ENCODE measurements at regions not wholly inside any gene's neighbourhood (a gene's known extent, or its start where the extent isn't known, plus 50 kb on each side); places are given as distances from the start of the nearest gene placed in this dataset.

DNA sequence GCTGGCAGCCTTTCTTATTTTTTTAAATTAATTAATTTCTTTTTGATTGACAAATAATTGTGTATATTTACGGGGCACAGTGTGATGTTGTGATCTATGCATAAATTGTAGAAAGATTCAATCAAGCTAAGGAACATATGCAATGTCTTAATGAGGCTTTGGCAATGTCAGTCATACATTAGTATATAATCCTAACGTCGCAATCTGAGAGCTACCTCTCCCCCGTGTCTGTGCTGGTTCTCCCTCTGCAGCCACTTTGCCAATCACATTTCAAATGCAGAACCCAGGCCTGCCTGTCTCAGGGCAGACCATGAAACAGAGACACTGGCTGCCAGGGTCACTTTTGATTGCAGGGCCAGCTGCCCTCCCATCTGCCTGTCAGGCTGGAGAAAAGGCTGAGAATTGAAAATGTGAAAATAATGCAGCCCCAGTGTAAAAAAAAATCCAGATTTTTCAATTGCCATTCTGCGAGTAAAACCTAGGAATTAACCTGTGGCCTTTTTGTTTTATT lies 56.3 kb downstream of the SLC24A2 start:
- no peak for DNase-seq

DNA sequence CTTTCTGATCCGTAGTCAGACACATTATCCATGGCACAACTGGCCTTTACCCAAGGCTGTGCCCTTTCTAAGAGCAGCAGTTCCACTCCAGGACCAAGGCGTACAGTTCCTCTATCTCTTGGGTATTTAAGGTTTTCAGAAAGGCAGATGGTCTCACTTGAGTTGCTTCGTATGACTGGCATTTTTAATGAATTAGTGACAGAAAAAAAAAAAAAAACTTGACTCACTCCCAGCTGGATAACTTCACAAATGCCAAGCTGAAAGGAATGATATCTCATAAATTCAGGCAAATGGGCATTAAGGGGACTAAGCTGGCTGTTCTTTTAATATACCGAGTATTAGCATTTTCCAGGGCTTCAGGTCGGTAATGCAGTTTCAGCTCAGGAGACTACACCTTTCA lies 60.7 kb downstream of the SLC24A2 start:
- no peak for DNase-seq

DNA sequence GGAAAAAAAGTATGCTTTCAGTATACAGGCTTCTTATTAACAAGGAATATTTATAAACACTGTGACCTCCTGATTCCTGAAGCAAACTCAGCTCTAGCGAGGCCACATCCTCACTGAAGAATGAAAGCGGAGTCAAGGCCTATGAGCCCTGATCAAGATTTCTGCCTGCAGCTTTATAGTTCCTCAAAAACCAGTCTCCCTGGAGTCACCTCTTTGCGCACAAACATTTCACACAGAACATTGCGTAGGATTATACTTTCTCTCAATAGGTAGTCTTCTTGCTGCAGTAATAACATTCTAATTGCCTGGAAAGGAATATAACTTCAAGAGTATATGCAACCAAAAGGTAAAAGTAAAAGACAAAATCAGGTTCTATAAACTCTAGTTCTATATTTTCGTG lies 62.9 kb downstream of the SLC24A2 start:
- DNase-seq, result no peak

DNA sequence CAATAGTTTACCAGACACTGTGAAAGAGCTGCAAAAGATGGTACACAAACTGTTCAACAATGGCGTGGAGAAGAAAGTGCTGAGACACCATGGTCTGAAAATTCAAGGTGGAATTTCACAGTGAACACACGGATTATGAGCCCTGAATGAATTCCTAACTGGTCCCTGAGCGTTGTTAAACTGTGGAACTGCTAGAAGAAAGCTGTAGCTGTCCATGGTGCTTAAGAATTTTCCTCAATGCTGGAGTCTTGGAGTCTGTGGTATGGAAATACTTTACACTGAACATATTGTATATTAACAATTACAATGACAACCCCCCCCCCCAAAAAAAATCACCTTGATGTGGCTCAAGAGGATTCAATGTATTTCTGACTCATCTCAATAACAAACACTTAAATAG lies 68.5 kb downstream of the SLC24A2 start:
- no peak for DNase-seq

DNA sequence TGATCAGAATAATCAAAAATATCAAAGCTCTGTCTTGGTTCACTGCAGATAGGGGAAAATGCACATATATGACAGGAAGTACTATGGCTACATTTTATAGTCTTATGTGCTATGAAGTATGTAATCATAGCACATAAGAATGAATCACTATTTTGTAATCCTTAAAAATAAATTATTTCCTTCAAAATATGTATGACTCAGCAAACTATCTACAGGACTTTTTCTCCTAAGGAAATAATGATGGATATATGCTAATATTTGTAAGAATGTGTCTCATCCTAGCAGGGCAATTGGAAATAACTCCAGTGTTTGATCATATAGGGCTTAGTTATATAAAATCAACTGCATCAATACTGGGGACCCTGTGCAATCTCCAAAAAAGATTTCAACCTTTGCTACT lies 85.1 kb downstream of the SLC24A2 start:
- DNase-seq, result no peak

DNA sequence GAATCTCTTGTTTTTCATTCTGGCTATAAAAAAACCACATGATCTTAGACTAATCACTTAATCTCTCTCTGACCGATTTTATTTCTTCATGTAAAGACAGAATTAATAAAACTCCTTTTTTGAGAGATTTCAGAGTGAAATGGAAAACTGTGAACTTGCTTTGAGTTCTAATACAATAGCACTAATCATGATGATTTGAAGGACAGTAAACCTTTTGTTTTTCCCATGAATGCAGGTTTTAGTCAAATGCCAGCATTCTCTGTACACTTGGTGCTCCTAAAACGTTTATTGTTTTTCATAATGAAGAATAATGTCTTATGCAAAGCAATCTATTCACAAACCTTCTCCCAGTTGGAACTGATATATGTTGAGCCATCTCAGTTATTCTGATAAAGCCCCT lies 86.8 kb downstream of the SLC24A2 start:
- no peak for DNase-seq

DNA sequence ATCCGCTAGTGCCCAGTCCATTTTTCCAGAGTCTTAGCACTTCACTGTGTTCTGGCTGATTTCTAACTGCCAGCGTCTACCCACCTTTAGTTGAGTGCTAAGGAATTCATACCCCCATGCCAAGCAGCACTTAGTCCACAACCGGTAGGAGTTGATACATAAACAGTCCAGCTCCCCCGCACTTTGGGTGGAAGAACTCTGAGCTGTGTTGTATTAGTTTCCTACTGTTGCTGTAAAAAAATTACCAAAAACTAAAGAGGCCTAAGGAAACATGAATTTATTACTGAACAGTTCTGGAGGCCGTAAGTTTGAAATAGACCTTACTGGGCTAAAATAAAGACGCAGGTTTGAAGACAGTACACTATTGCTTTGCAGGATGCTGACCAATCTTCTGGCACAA lies 87.6 kb downstream of the SLC24A2 start:
- DNase-seq, result no peak

DNA sequence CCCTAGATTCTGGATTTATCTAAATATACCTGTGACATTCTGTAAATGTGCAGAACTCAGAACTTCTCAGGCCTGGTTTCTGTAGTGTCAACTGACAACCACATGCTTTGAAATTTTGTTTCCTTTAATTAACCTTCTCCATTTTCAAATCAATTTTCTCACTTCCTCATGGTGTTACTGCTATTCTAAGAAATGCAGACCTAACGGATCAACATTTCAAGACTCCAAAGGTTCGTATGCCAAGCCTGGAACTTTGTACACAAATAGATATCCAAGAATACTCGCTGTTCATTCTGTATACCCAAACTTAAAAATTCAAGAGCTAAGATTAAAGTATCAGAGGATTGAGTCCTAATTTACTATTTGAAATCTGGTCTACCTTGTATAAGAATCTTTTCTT lies 88.1 kb downstream of the SLC24A2 start:
- no peak for DNase-seq

DNA sequence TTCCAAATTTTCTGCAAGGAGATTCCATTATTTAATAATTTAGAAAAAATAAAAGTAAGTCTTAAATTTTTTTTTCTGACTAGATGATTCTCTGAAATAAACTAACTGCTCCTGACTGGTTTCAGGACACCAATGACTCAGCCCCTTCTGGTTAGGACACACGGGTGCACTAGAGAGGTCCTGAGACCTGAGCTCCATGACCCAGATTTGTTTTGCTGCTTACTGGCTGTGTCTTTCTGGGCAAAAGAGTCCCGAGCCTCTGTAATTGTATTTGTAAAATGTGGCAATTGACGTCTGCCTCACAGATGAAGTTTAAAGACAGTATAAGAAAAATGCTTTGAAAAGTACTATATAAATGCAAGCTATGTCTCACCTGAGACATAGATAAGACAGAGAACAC lies 89.1 kb downstream of the SLC24A2 start:
- no peak for DNase-seq

DNA sequence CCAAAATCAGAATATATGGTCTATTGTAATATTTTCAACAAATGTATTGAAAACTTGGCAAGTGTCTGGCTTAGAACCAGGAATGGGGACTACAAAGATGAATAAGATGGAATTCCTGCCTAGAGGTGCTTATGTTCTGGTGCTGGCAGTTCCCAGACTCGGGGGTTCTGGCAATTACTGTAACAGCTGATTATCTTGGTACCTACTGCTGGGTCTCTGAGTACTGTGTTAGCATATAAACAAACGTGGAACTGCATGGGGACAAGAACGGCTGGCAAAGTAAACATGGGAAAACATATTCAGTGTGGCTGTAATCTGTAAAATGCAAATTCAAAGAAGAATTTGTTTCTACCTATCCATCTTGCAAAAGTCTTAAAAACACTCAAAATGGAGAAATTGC lies 89.9 kb downstream of the SLC24A2 start:
- DNase-seq, result no peak

DNA sequence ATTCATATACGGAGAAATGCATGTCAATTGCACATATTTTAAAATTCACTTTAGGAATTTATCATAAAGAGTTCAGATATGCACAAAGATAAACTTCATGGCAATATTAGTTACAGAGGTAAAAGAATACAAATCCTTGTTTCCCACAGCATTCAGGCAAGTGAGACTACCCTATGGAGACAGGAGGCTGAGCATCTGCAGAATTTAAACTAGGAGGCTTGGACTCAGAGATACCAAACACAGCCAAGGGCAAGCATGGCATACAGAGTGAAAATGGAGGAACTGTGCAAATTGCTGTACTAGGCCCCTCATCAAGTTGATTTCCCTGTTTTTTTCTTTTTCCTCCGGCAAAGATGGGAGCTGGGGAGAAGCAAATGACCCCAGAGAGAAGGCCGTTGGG lies 94.2 kb downstream of the SLC24A2 start:
- no peak for DNase-seq

DNA sequence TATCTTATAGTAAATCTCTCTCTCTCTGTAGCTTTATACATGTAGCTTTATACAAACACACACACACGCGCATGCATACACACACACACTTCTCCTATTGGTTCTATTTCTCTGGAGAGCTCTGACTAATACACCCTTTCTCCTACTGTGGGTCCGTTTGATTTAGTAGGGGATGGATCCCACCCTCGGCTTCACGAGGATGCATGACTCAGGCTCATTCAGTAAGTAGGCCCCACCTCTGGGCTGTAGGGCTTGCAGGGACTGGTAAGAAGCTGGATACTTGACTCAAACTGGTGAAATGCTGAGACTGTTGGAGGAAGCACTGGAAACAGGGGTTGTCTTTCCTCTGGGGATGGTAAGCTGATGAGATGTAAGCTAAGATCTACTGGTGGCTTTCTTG lies 98.7 kb downstream of the SLC24A2 start:
- DNase-seq, result no peak

DNA sequence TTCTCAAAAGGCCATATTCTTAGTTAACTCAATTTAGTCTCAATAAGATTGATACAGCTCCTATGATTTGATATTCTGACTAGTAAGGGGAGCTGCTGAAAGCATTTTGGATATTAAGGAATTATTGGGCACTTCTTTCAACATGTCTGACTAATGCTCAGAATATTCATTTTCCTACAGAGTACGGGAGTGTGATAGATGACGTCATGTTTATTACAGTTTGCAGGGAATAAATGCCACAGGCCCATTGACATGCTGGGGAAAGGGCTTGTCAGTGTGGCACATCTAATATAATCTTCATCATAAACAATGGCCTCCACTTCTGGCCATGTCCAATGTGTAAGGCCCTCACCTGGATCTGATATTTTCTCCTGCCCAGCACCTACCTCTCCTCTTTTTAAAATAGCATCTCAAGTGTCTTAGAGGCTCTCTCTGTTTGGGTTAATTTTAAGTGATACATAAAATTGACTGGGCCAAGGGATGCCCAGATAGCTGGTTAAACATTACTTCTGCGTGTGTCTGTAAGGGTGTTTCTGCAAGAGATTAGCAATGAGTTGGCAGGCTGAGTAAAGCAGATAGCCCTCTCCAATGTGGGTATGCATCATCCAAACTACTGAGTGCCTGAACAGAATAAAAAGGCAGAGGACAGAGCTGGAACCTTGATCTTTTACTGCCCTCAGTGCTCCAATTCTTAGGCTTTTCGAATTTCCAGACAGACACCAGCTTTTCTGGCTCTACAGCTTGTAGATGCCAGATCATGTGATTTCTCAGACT lies 99.3 kb downstream of the SLC24A2 start:
- DNase-seq, result no peak

DNA sequence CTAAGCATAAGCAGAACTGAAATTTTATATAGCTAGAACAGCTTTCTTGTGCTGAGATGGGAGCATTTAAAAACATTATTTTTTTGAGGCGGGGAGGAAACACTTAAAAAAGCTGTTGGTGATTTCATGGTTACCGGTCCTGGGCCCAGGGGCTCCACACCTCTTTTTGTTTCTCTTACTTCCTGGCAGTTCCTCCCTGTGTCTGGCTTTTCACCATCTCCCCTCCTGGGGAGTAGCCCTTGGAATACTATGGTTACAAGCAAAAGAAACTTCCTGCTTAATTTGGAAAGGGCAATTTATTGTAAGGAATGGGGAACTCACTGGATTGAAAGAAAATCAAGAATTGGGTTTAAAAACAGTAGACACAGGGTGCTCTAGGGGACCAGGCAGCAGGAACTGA lies 105.1 kb downstream of the SLC24A2 start:
- DNase-seq, result no peak

DNA sequence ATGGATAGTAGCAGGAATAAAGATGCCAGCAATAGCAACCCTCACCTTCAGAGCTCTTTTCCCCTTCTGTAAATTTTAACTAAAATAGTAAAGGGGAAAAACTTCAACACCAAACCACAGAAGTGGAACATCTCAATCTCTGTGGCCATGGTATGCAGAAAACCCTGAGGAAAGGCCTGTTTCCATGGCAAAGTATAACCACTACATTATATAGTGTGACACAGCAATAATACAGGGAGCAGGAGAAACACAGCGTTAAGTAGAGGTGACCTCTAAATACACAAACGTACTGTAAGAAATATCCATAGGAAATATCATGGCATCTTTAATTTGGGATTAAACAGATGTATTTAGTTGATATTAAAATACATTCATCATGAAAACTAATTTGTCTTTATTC lies 106.4 kb downstream of the SLC24A2 start:
- DNase-seq, result no peak

DNA sequence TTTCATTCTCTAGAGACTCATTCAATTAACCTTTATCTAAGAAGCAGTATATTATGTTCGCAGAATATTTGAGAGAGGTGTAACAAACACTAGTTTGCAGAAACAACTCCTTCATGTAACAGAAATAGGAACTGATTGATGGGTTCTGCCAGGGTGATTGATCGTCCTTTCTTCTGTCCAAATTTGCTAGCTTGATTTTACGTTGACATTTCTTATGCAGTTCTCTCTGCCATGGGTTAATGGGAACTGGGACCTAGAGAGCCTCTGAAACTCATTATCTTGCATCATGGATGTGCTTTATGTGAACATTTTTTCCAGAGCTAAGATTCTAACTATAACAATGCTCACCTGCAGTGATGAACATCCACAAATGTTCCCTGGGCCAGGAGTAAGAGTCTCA lies 107.0 kb downstream of the SLC24A2 start:
- no peak for DNase-seq

DNA sequence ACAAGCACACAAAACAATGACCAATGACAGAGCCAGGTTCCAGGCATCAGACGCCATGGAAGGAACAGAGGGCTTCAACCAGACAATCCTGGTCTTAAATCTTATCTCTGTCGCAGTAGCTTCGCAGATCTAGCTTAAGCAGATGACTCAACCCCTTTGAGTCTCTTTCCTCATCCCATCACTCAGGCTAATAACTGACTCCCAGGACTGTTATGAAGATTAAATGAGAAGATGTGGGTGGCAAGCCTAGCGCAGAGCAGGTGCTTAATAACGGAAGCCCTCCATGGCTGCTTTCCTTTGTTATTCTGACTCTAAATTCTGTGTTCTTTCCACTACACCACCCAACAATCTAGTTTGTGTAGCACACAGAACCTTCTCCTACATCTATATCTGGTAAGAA lies 110.9 kb downstream of the SLC24A2 start:
- DNase-seq, result no peak

DNA sequence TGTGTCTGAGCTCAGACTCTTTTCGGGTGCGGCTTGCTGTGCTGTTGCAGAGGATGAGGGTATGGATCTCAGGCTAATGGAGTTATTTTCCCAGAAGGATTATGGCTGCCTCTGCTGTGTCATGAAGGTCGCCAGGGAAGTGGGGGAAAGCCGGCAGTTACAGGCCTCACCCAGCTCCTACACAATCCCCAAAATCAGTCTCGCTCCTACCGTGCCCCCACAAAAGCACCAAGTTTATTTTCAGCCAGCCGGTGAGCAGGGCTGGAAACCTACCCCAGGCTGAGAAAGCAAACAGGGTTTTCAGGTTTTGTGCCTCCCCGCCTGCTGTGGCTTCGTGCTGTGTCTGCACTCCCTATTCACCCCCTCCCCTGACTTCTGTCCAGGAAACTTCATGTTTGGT lies 113.3 kb downstream of the SLC24A2 start:
- no peak for DNase-seq

DNA sequence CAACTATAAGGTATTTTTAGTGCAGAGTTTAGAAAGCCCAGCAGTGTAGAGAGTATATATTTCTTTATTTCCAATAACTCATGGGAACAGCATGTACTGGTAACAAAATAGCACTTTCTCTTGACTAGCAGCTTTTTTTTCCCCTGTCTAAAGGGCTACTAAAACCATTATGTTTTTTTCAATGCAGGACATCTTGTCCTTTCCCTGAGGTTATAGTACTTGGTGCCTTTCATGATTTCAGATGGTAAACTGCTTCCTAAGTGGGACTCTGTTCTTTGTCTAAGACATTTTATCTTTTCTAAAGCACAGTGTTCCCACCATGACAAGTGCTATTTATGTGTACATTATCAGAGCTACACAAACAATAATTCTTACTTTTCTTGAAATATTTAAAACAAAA lies 122.3 kb downstream of the SLC24A2 start:
- no peak for DNase-seq

DNA sequence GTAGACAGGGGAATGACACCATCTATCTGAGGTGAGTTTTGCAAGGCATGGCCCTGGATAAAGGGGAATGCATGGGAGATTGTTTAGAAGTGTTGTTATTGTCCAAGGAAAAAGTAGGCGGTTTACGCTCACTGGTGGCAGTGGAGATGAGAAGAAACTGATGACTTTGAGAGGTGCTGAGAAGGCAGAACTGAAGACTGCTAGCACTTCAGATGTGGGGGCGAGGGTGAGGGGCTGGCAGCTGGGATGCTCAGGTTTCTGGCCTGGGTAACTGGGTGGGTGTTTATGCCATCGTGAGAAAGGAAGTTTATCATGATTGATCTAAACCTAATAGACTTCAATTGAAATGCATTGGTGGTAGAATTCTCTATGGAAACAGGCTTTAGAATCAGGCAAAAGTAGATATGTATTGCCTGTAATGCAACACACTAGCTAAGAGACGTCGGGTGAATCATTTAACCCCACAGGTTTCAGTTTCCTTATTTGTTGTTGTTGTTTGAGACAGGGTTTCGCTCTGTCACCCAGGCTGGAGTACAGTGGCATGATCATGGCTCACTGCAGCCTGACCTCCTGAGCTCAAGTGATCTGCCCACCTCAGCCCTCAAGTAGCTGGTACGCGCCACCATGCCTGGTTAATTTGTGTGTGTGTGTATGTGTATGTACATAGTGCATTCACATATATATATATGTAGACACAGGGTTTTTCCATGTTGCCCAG lies 123.5 kb downstream of the SLC24A2 start:
- peak in 1 of 5 experiments; percentile 79 for DNase-seq

DNA sequence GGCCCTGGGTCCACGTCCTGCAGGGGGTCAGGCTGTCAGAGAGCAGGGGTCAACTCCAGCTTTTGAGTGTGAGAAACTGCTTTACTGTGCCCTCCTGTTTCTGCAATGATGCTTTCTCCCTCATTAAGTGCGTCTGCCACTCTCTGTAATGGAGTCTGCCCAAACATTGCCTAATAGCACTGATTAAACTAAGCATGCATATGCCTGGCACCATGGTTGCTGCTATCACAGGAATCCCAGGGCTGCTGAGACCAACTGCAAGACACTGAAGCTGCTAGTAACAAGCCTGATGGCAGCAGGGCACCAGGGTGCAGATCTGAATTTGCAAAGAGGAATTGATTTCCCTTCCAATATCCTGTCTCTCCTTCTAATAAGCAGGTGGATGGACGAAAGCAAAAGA lies 125.3 kb downstream of the SLC24A2 start:
- DNase-seq, result no peak

DNA sequence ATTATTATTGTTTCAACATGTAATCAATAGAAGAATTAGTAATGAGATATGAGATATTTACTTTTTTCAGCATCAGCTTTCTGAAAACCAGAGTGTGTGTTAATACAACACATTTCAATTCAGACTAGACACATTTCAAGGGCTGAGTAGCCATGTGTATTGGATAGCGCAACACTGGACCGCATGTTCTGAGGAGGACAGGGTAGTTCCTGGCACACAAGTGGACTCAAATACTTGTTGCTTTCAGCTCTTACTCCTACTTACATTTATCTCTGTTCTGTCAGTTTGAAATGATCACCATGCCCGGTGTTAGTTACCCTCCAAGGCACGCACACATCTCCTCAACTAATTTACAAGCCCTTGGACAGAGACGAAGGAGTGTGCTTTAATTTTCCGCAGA lies 126.6 kb downstream of the SLC24A2 start:
- no peak for DNase-seq

DNA sequence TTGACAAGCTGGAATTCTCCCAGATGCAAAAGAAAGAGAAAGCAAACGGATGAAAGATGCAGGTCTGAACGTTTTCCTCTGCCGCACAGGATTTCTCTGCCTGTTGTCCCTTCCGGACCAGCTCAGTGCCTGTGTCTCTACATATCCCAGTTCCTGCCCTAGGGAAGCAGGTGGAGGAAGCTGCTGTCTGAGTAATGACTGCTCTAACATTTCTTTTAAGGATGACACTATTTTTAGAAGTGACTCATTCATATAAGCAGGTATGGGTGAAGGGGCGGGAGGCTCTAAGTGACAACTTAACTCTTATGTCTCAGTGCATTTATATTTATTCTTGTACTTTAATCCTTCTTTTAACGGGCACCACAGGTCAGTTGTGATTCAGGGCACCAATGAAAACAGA lies 128.8 kb downstream of the SLC24A2 start:
- DNase-seq, result no peak

DNA sequence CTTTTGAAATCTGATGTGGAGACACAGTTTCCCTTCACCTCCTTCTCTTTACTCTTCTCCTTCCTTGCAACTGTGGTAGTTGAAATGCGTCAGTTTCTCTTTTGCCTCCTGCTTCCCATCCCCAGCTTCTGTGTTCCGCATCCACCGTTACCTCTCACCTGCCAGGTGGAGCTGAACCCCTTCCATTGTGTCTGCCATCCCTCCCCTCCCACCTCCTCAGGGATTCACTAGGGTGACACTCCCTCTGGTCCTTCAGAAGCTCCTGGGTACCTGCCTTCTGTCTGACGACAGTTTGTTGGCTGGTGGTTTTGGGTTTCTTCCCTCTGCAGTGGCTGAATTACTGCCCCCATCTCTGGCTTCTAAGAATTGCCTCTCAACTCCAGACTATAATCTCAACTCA lies 132.1 kb downstream of the SLC24A2 start:
- no peak for DNase-seq

DNA sequence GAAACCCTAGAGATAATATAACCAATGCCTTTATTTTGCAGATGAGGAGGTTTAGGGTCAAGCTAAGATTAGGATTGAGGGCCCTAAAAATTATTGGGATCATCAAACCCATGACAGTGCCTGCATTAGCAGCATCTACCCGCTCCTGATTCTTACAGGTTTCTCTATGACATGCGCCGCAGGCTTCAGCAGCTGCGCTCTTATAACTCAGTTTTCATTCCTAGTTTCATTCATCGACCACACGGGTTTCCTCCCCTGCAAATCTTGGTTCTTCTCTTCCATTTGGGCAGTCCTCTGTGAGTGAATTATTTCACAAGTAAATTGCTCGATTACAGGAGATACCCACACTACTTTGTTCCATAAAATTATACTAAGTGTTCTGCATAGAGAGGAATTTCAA lies 137.2 kb downstream of the SLC24A2 start:
- DNase-seq, result no peak
